CD4-positive, CD25-positive, alpha-beta regulatory T cell (primary cell): ENCODE measurements at regions not wholly inside any gene's neighbourhood (a gene's known extent, or its start where the extent isn't known, plus 50 kb on each side); places are given as distances from the start of the nearest gene placed in this dataset.

Experiments
- ATAC-seq, 2 donors: fragments of 150-1000 bp; cut with Tn5 transposase; one replicate each; pipeline ENCODE4 v1.10.0; 2021; ENCODE audit warnings: low read depth in 2 of 2, moderate number of reproducible peaks in 2 of 2, moderate library complexity in 1 of 2
- DNase-seq, 3 donors: peaks; one replicate each; pipeline versions ENCODE4 v3.0.0 to v3.0.0-alpha.2; 2012 to 2022; ENCODE audit warnings: mixed read lengths in 1 of 3
- H3K27ac ChIP-seq: one replicate; pipeline ENCODE4 v1.7.0; 2013; ENCODE audit warnings: mild to moderate bottlenecking, low read length; ENCODE audit not compliant: insufficient read depth, poor library complexity, severe bottlenecking
- H3K27me3 ChIP-seq: one replicate; pipeline ENCODE4 v1.7.0; 2013; ENCODE audit warnings: low read length; ENCODE audit not compliant: control insufficient read depth, insufficient read depth
- H3K36me3 ChIP-seq: one replicate; pipeline ENCODE4 v1.7.0; 2013; ENCODE audit warnings: mild to moderate bottlenecking, low read length, moderate library complexity; ENCODE audit not compliant: control insufficient read depth, insufficient read depth
- H3K4me1 ChIP-seq: 2 replicates; pipeline ENCODE4 v1.7.0; 2013; ENCODE audit warnings: mild to moderate bottlenecking, low read length; ENCODE audit not compliant: insufficient read depth, control insufficient read depth, poor library complexity, severe bottlenecking
- H3K4me3 ChIP-seq: one replicate; pipeline ENCODE4 v1.7.0; 2013; ENCODE audit warnings: low read depth, mild to moderate bottlenecking, low read length, moderate library complexity
- H3K9me3 ChIP-seq, 2 experiments: 1 replicate in 1 of 2; 2 replicates in 1 of 2; pipeline ENCODE4 v1.7.0; 2013; ENCODE audit warnings: low read length in 2 of 2, mild to moderate bottlenecking in 1 of 2, moderate library complexity in 1 of 2; ENCODE audit not compliant: control insufficient read depth in 2 of 2
- H3K27ac Mint-ChIP-seq, 3 donors: one replicate each; pipeline ENCODE4 v1.8.0; 2020 to 2022; ENCODE audit warnings: mild to moderate bottlenecking in 3 of 3, mixed read lengths in 3 of 3, moderate library complexity in 2 of 3
- H3K27me3 Mint-ChIP-seq: one replicate; pipeline ENCODE4 v1.8.0; 2022; ENCODE audit warnings: mild to moderate bottlenecking, mixed read lengths
- H3K36me3 Mint-ChIP-seq: one replicate; pipeline ENCODE4 v1.8.0; 2020; ENCODE audit warnings: mixed read lengths
- H3K4me1 Mint-ChIP-seq, 4 donors: one replicate each; pipeline ENCODE4 v1.8.0; 2020 to 2022; ENCODE audit warnings: mixed read lengths in 4 of 4, mild to moderate bottlenecking in 1 of 4
- H3K4me3 Mint-ChIP-seq, 4 donors: one replicate each; pipeline ENCODE4 v1.8.0; 2020 to 2022; ENCODE audit warnings: mild to moderate bottlenecking in 4 of 4, mixed read lengths in 4 of 4, moderate library complexity in 3 of 4
- H3K9me3 Mint-ChIP-seq, 7 donors: one replicate each; pipeline ENCODE4 v1.8.0; 2020 to 2022; ENCODE audit warnings: mixed read lengths in 7 of 7, mild to moderate bottlenecking in 3 of 7, moderate library complexity in 2 of 7

GRCh38 chrX:109274806-109275205 is 207.1 kb downstream of the GUCY2F start:
- H3K36me3 Mint-ChIP-seq: no peaks in the 10 kb centered on the region

GRCh38 chrX:109270580-109271484 is 211.1 kb downstream of the GUCY2F start:
- H3K36me3 ChIP-seq: no peaks in the 10 kb centered on the region
- H3K27me3 Mint-ChIP-seq: no peaks in the 10 kb centered on the region
- H3K4me3 ChIP-seq: no peak overlapping the region
- H3K27ac ChIP-seq: no peak overlapping the region
- no peaks in the 10 kb centered on the region for H3K4me1 ChIP-seq
- no peak for DNase-seq
- no peak overlapping the region for H3K27ac Mint-ChIP-seq
- H3K4me3 Mint-ChIP-seq: no peak overlapping the region
- H3K9me3 Mint-ChIP-seq: peaks cover 0 to 5% (median 0%) of the 10 kb centered on the region in 7 donors
- no peaks in the 10 kb centered on the region for H3K27me3 ChIP-seq
- no peak for ATAC-seq
- no peaks in the 10 kb centered on the region for H3K36me3 Mint-ChIP-seq
- no peaks in the 10 kb centered on the region for H3K4me1 Mint-ChIP-seq
- H3K9me3 ChIP-seq: no peaks in the 10 kb centered on the region

More at GRCh38 chrX:109274806-109275205, 207.1 kb downstream of the GUCY2F start:
- Histone ChIP-seq H3K4me1 (no peaks in the 10 kb centered on the region), H3K27ac (no peak overlapping the region), H3K4me3 (no peak overlapping the region), H3K27me3 (no peaks in the 10 kb centered on the region), H3K36me3 (no peaks in the 10 kb centered on the region), H3K9me3 (no peaks in the 10 kb centered on the region)
- no peak overlapping the region for H3K27ac Mint-ChIP-seq
- no peak overlapping the region for H3K4me3 Mint-ChIP-seq
- H3K9me3 Mint-ChIP-seq: peaks cover 0 to 5% (median 1%) of the 10 kb centered on the region in 7 donors
- H3K27me3 Mint-ChIP-seq: no peaks in the 10 kb centered on the region
- no peak for DNase-seq
- ATAC-seq: no peak
- no peaks in the 10 kb centered on the region for H3K4me1 Mint-ChIP-seq

GRCh38 chrX:109268340-109268739 is 213.5 kb downstream of the GUCY2F start:
- no peak overlapping the region for H3K27ac Mint-ChIP-seq
- H3K4me1 ChIP-seq: no peaks in the 10 kb centered on the region
- H3K27me3 Mint-ChIP-seq: no peaks in the 10 kb centered on the region
- ATAC-seq (no peak), DNase-seq (no peak)
- no peaks in the 10 kb centered on the region for H3K36me3 Mint-ChIP-seq
- no peaks in the 10 kb centered on the region for H3K4me1 Mint-ChIP-seq
- peaks cover 0 to 3% (median 0%) of the 10 kb centered on the region in 7 donors for H3K9me3 Mint-ChIP-seq
- H3K27ac ChIP-seq: no peak overlapping the region
- H3K36me3 ChIP-seq: no peaks in the 10 kb centered on the region
- H3K9me3 ChIP-seq: no peaks in the 10 kb centered on the region
- H3K27me3 ChIP-seq: no peaks in the 10 kb centered on the region
- no peak overlapping the region for H3K4me3 ChIP-seq
- H3K4me3 Mint-ChIP-seq: no peak overlapping the region

GRCh38 chrX:109266034-109266433 is 215.9 kb downstream of the GUCY2F start:
- no peak overlapping the region for H3K27ac Mint-ChIP-seq

GRCh38 chrX:109264878-109265277 is 217.0 kb downstream of the GUCY2F start:
- Histone ChIP-seq H3K27me3 (no peaks in the 10 kb centered on the region), H3K4me1 (no peaks in the 10 kb centered on the region), H3K36me3 (no peaks in the 10 kb centered on the region), H3K9me3 (no peaks in the 10 kb centered on the region), H3K4me3 (no peak overlapping the region), H3K27ac (no peak overlapping the region)
- Mint-ChIP-seq H3K27me3 (no peaks in the 10 kb centered on the region), H3K4me3 (no peak overlapping the region), H3K36me3 (no peaks in the 10 kb centered on the region), H3K27ac (no peak overlapping the region), H3K4me1 (no peaks in the 10 kb centered on the region), H3K9me3 (peaks cover 0 to 6% (median 0%) of the 10 kb centered on the region in 7 donors)
- ATAC-seq (no peak), DNase-seq (no peak)

More at GRCh38 chrX:109266034-109266433, 215.9 kb downstream of the GUCY2F start:
- no peaks in the 10 kb centered on the region for H3K27me3 Mint-ChIP-seq
- H3K27me3 ChIP-seq: no peaks in the 10 kb centered on the region
- no peak overlapping the region for H3K27ac ChIP-seq
- ATAC-seq (no peak), DNase-seq (no peak)
- H3K36me3 Mint-ChIP-seq: no peaks in the 10 kb centered on the region
- H3K36me3 ChIP-seq: no peaks in the 10 kb centered on the region
- H3K4me1 ChIP-seq: no peaks in the 10 kb centered on the region
- H3K9me3 Mint-ChIP-seq: peaks cover 0 to 6% (median 0%) of the 10 kb centered on the region in 7 donors
- H3K4me3 ChIP-seq: no peak overlapping the region
- H3K9me3 ChIP-seq: no peaks in the 10 kb centered on the region
- H3K4me1 Mint-ChIP-seq: no peaks in the 10 kb centered on the region
- no peak overlapping the region for H3K4me3 Mint-ChIP-seq

- Mint-ChIP-seq H3K4me3 (no peak overlapping the region), H3K27me3 (no peaks in the 10 kb centered on the region), H3K4me1 (no peaks in the 10 kb centered on the region), H3K27ac (no peak overlapping the region), H3K9me3 (peaks cover 0 to 4% (median 0%) of the 10 kb centered on the region in 7 donors), H3K36me3 (no peaks in the 10 kb centered on the region)
- Histone ChIP-seq H3K9me3 (no peaks in the 10 kb centered on the region), H3K4me1 (no peaks in the 10 kb centered on the region), H3K36me3 (no peaks in the 10 kb centered on the region), H3K27me3 (no peaks in the 10 kb centered on the region), H3K4me3 (no peak overlapping the region), H3K27ac (no peak overlapping the region)
- no peak for DNase-seq
- no peak for ATAC-seq
Measured at GRCh38 chrX:109261279-109261678, 220.6 kb downstream of the GUCY2F start.

- Mint-ChIP-seq H3K27ac (no peak overlapping the region), H3K4me1 (no peaks in the 10 kb centered on the region)
Measured at GRCh38 chrX:109252789-109253188, 229.1 kb downstream of the GUCY2F start.

GRCh38 chrX:109218761-109219160 is 263.1 kb downstream of the GUCY2F start:
- Mint-ChIP-seq H3K9me3 (no peaks in the 10 kb centered on the region), H3K36me3 (no peaks in the 10 kb centered on the region), H3K27me3 (no peaks in the 10 kb centered on the region), H3K27ac (no peak overlapping the region), H3K4me1 (no peaks in the 10 kb centered on the region), H3K4me3 (no peak overlapping the region)
- no peaks in the 10 kb centered on the region for H3K36me3 ChIP-seq
- H3K4me3 ChIP-seq: no peak overlapping the region
- H3K9me3 ChIP-seq: no peaks in the 10 kb centered on the region
- no peaks in the 10 kb centered on the region for H3K27me3 ChIP-seq
- ATAC-seq: no peak
- no peak for DNase-seq
- H3K27ac ChIP-seq: no peak overlapping the region
- H3K4me1 ChIP-seq: no peaks in the 10 kb centered on the region

More at GRCh38 chrX:109252789-109253188, 229.1 kb downstream of the GUCY2F start:
- Histone ChIP-seq H3K4me1 (no peaks in the 10 kb centered on the region), H3K4me3 (no peak overlapping the region), H3K27ac (no peak overlapping the region), H3K27me3 (no peaks in the 10 kb centered on the region), H3K36me3 (no peaks in the 10 kb centered on the region), H3K9me3 (peaks cover 0 to 2% of the 10 kb centered on the region in 2 experiments)
- Mint-ChIP-seq H3K27me3 (no peaks in the 10 kb centered on the region), H3K36me3 (no peaks in the 10 kb centered on the region), H3K9me3 (peaks cover 0 to 16% (median 1%) of the 10 kb centered on the region in 7 donors), H3K4me3 (no peak overlapping the region)
- DNase-seq (no peak), ATAC-seq (no peak)
